H1 (cell line): ENCODE measurements at regions not wholly inside any gene's neighbourhood (a gene's known extent, or its start where the extent isn't known, plus 50 kb on each side); places are given as distances from the start of the nearest gene placed in this dataset.

Experiments
- CEBPB ChIP-seq: IDR thresholded peaks from 2 replicates; pipeline ENCODE4 v1.6.1; 2012; ENCODE audit warnings: low read depth, low read length
- CHD7 ChIP-seq: fragments of 300-600 bp; sonication (generic); IDR thresholded peaks from 2 replicates; pipeline ENCODE4 v1.7.1; 2012; ENCODE audit warnings: low read length, moderate library complexity, mild to moderate bottlenecking, inconsistent platforms; ENCODE audit not compliant: insufficient replicate concordance
- EGR1 ChIP-seq: IDR thresholded peaks from 2 replicates; pipeline ENCODE4 v1.6.1; 2011; ENCODE audit warnings: low read depth, low read length, borderline replicate concordance
- KDM5A ChIP-seq: fragments of 200-600 bp; IDR thresholded peaks from 2 replicates; pipeline ENCODE4 v1.7.1; 2012; ENCODE audit warnings: mild to moderate bottlenecking, low read length, inconsistent platforms, mixed read lengths
- MAFK ChIP-seq: IDR thresholded peaks from 2 replicates; pipeline ENCODE4 v1.6.1; 2012; ENCODE audit warnings: low read depth, mild to moderate bottlenecking, improper control_type of control experiment, low read length
- POU5F1 ChIP-seq: IDR thresholded peaks from 2 replicates; pipeline ENCODE4 v1.6.1; 2011; ENCODE audit warnings: low read depth, mild to moderate bottlenecking, low read length, moderate library complexity
- RAD21 ChIP-seq, 2 experiments: IDR thresholded peaks in 1 of 2; conservative IDR thresholded peaks in 1 of 2; 2 replicates each; pipeline ENCODE4 v1.6.1; 2011; ENCODE audit warnings: low read depth in 2 of 2, low read length in 2 of 2, improper control_type of control experiment in 1 of 2, inconsistent platforms in 1 of 2, mild to moderate bottlenecking in 1 of 2, moderate library complexity in 1 of 2
- SIX5 ChIP-seq: IDR thresholded peaks from 2 replicates; pipeline ENCODE4 v1.6.1; 2011; ENCODE audit warnings: mild to moderate bottlenecking, low read depth, low read length
- TAF1 ChIP-seq: IDR thresholded peaks from 2 replicates; pipeline ENCODE4 v1.6.1; 2011; ENCODE audit warnings: mild to moderate bottlenecking, low read depth, low read length
- USF2 ChIP-seq: IDR thresholded peaks from 2 replicates; pipeline ENCODE4 v1.6.1; 2011; ENCODE audit warnings: low read length, improper control_type of control experiment
- TF ChIP-seq, protein P1 (sequence below): IDR thresholded peaks from 2 replicates; pipeline ENCODE4 v1.6.1; 2012; ENCODE audit warnings: inconsistent platforms

DNA sequence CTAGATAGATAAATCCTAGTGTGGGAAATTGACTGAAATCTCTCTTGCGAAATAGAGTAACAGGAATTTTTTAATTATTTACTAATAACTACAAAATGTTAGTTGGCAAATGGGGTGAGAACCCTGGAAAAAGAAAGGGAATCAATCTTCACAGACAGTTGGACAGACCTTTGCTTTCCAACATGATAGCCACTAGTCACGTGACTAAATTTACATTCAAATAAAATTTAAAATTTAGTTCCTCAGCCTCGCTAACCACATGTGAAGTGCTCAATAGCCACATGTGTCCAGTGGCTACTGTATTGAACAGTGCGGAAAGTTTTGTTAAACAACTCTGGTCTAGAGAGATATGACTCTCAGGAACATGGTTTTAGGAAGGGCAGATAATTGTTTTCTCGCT is 289.9 kb upstream of the RASA1 start (continued):
- TF ChIP-seq CHD7 (no peak), CEBPB (no peak), EGR1 (no peak), POU5F1 (no peak), RAD21 (IDR thresholded peaks at IDR 0.05 in 1 of 2, conservative IDR thresholded peaks at IDR 0.05 in 1 of 2; ENCODE audit: low read depth in 2 of 2, low read length in 2 of 2) (no peak), SIX5 (no peak), KDM5A (no peak), MAFK (no peak), TAF1 (no peak), USF2 (no peak)
- TF ChIP-seq, protein P1, sequence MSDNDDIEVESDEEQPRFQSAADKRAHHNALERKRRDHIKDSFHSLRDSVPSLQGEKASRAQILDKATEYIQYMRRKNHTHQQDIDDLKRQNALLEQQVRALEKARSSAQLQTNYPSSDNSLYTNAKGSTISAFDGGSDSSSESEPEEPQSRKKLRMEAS = no peak
